T-helper 1 cell treated with Interleukin-12 subunit alpha and Interleukin-12 subunit beta and Interleukin-4 antibody, amounts not matched to agents 30 μg/mL and 1 μg/mL, for 36 hours (primary cell): ENCODE measurements at regions not wholly inside any gene's neighbourhood (a gene's known extent, or its start where the extent isn't known, plus 50 kb on each side); places are given as distances from the start of the nearest gene placed in this dataset.

ENCODE experiments used
- H3K27ac Mint-ChIP-seq: one replicate; pipeline ENCODE4 v1.8.0; 2021; ENCODE audit warnings: mild to moderate bottlenecking, mixed read lengths
- H3K27me3 Mint-ChIP-seq: one replicate; pipeline ENCODE4 v1.8.0; 2021; ENCODE audit warnings: low read depth, mixed read lengths
- H3K36me3 Mint-ChIP-seq: one replicate; pipeline ENCODE4 v1.8.0; 2021; ENCODE audit warnings: low read depth, mixed read lengths
- H3K4me1 Mint-ChIP-seq: one replicate; pipeline ENCODE4 v1.8.0; 2021; ENCODE audit warnings: low read depth, mixed read lengths
- H3K4me3 Mint-ChIP-seq: one replicate; pipeline ENCODE4 v1.8.0; 2021; ENCODE audit warnings: mild to moderate bottlenecking, moderate library complexity, mixed read lengths
- H3K9me3 Mint-ChIP-seq: one replicate; pipeline ENCODE4 v1.8.0; 2021; ENCODE audit warnings: mixed read lengths

GRCh38 chr10:128661404-128662197, 535.4 kb upstream of the MKI67 start:
- no peak overlapping the region for H3K27ac Mint-ChIP-seq
- H3K9me3 Mint-ChIP-seq = no peaks in the 10 kb centered on the region
- no peaks in the 10 kb centered on the region for H3K4me1 Mint-ChIP-seq
- H3K36me3 Mint-ChIP-seq = no peaks in the 10 kb centered on the region
- H3K4me3 Mint-ChIP-seq = no peak overlapping the region
- H3K27me3 Mint-ChIP-seq = peaks cover 3% of the 10 kb centered on the region

- Mint-ChIP-seq H3K36me3 (no peaks in the 10 kb centered on the region), H3K4me1 (no peaks in the 10 kb centered on the region), H3K9me3 (no peaks in the 10 kb centered on the region), H3K27me3 (peaks cover 3% of the 10 kb centered on the region), H3K4me3 (no peak overlapping the region), H3K27ac (no peak overlapping the region)
Observed at GRCh38 chr10:128662520-128662919, 536.3 kb upstream of the MKI67 start.

- Mint-ChIP-seq H3K27me3 (peaks cover 3% of the 10 kb centered on the region), H3K36me3 (no peaks in the 10 kb centered on the region)
Observed at GRCh38 chr10:128664729-128665128, 538.5 kb upstream of the MKI67 start.

GRCh38 chr10:128675405-128675804, 549.2 kb upstream of the MKI67 start:
- no peak overlapping the region for H3K27ac Mint-ChIP-seq
- no peaks in the 10 kb centered on the region for H3K36me3 Mint-ChIP-seq
- H3K4me3 Mint-ChIP-seq = no peak overlapping the region
- no peaks in the 10 kb centered on the region for H3K4me1 Mint-ChIP-seq
- H3K9me3 Mint-ChIP-seq = no peaks in the 10 kb centered on the region
- H3K27me3 Mint-ChIP-seq = no peaks in the 10 kb centered on the region

More at GRCh38 chr10:128664729-128665128, 538.5 kb upstream of the MKI67 start:
- H3K4me3 Mint-ChIP-seq = no peak overlapping the region
- H3K4me1 Mint-ChIP-seq = no peaks in the 10 kb centered on the region
- H3K9me3 Mint-ChIP-seq = no peaks in the 10 kb centered on the region
- no peak overlapping the region for H3K27ac Mint-ChIP-seq

DNA sequence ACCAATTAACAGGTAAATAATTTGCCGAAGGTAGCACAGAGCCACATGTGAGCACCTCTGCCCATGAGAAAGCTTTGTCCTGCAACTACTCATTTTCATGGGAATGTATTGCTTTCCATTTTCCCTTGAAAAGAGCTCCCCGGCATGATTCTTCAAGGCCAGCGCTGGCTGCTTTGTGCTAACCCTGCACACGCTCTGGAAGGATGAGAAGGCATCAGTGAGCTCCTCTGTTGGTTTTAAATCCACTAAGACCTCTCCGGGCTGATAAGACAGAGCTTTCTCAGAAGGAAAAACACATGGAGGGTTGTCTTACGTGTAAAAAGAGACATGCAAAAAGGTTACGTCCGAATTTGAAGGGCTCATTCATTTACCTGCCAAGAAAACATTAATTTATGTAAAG, 553.9 kb upstream of the MKI67 start:
- H3K4me3 Mint-ChIP-seq = no peak overlapping the region
- H3K27ac Mint-ChIP-seq = no peak overlapping the region
- H3K4me1 Mint-ChIP-seq = no peaks in the 10 kb centered on the region
- H3K27me3 Mint-ChIP-seq = no peaks in the 10 kb centered on the region
- no peaks in the 10 kb centered on the region for H3K9me3 Mint-ChIP-seq
- no peaks in the 10 kb centered on the region for H3K36me3 Mint-ChIP-seq

DNA sequence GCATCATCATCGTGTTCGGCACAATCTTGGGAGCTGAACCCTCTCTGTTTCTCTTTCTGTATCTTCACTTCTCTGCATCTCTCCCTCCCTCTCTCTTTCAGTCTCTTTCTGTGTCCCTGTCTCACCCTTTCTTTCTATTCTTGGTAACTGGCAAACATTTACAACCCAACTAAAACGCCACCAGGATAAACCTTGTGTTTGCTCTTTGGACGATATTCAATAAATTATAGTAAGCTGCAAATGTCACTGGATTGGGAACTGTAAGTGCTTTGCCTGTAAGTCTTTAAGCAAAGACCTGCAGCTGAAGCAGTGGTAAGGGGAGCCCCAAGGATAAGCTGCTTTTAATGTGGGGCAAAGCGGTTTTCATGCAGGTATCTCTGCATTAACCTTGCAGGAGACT, 558.0 kb upstream of the MKI67 start:
- Mint-ChIP-seq H3K4me1 (no peaks in the 10 kb centered on the region), H3K9me3 (no peaks in the 10 kb centered on the region), H3K36me3 (no peaks in the 10 kb centered on the region), H3K27me3 (no peaks in the 10 kb centered on the region), H3K27ac (no peak overlapping the region), H3K4me3 (no peak overlapping the region)

DNA sequence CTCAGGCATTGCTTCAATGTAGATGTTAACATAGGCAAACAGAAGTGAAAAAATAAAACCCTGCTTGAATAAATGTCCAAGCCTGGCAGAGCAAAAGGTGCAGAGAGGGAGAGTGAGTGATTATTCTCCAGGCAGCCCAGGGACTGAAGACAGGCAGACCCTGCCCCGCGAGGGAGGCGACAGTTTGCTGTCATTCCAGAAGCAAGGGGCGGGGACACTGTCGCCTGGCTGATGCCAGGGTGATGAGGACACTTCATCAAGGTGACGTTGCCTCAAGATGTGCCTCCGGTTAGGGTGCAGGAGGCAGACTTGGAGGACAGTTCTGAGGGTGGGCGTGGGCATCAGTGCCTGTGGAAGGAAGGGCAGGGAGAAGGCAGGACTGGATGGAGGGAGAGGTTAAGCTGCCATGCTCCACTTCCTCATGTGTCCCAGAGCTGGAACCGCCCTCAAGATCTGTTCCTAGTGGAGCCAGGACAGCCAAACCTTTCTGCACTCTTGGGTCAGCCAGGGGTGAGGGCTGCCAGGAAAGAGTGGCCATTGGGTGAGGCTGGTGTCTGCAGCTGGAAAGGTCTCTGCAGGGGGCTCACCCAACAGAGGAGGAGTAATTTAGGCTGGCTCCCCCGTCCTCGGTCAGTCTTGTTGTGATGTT, 560.5 kb upstream of the MKI67 start:
- H3K27ac Mint-ChIP-seq = no peak overlapping the region
- H3K27me3 Mint-ChIP-seq = no peaks in the 10 kb centered on the region
- no peak overlapping the region for H3K4me3 Mint-ChIP-seq
- H3K36me3 Mint-ChIP-seq = no peaks in the 10 kb centered on the region
- no peaks in the 10 kb centered on the region for H3K9me3 Mint-ChIP-seq
- no peaks in the 10 kb centered on the region for H3K4me1 Mint-ChIP-seq

DNA sequence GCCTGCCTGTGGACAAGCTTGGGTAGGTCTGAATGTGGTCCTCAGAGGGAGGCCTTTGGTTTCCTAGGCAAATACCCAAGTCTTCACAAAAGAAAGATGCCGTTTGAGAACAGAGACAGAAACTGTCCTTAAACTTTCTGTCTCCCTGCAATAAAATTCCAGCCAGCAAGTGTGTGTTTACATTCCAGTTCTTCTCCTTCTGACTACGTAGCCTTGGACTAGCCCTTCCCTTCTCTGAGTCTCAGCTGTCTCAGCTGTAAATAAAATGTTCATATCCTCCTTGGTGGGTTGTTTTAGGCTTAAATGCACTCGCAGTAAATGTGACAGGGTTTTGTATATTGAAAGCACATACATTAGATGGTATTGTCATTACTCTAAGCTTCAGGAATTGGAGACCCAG, 561.2 kb upstream of the MKI67 start:
- H3K27ac Mint-ChIP-seq = no peak overlapping the region
- no peaks in the 10 kb centered on the region for H3K9me3 Mint-ChIP-seq
- H3K4me1 Mint-ChIP-seq = no peaks in the 10 kb centered on the region
- no peaks in the 10 kb centered on the region for H3K36me3 Mint-ChIP-seq
- H3K4me3 Mint-ChIP-seq = no peak overlapping the region
- no peaks in the 10 kb centered on the region for H3K27me3 Mint-ChIP-seq

GRCh38 chr10:128687927-128688549, 561.8 kb upstream of the MKI67 start:
- Mint-ChIP-seq H3K4me3 (no peak overlapping the region), H3K36me3 (no peaks in the 10 kb centered on the region), H3K4me1 (no peaks in the 10 kb centered on the region), H3K27ac (no peak overlapping the region), H3K9me3 (no peaks in the 10 kb centered on the region), H3K27me3 (no peaks in the 10 kb centered on the region)

GRCh38 chr10:128689667-128690066, 563.4 kb upstream of the MKI67 start:
- H3K27me3 Mint-ChIP-seq = no peaks in the 10 kb centered on the region
- H3K9me3 Mint-ChIP-seq = no peaks in the 10 kb centered on the region
- H3K4me3 Mint-ChIP-seq = no peak overlapping the region
- H3K36me3 Mint-ChIP-seq = no peaks in the 10 kb centered on the region
- H3K27ac Mint-ChIP-seq = no peak overlapping the region
- no peaks in the 10 kb centered on the region for H3K4me1 Mint-ChIP-seq

GRCh38 chr10:128693493-128694131, 567.4 kb upstream of the MKI67 start:
- Mint-ChIP-seq H3K27me3 (no peaks in the 10 kb centered on the region), H3K4me1 (no peaks in the 10 kb centered on the region), H3K4me3 (no peak overlapping the region), H3K9me3 (no peaks in the 10 kb centered on the region), H3K27ac (no peak overlapping the region), H3K36me3 (no peaks in the 10 kb centered on the region)

GRCh38 chr10:128694168-128694850, 568.1 kb upstream of the MKI67 start:
- Mint-ChIP-seq H3K27ac (no peak overlapping the region), H3K36me3 (no peaks in the 10 kb centered on the region), H3K4me3 (no peak overlapping the region), H3K9me3 (no peaks in the 10 kb centered on the region), H3K27me3 (no peaks in the 10 kb centered on the region), H3K4me1 (no peaks in the 10 kb centered on the region)

- Mint-ChIP-seq H3K36me3 (no peaks in the 10 kb centered on the region), H3K4me3 (no peak overlapping the region), H3K4me1 (no peaks in the 10 kb centered on the region), H3K27ac (no peak overlapping the region), H3K27me3 (no peaks in the 10 kb centered on the region), H3K9me3 (no peaks in the 10 kb centered on the region)
Observed at GRCh38 chr10:128694851-128695725, 568.9 kb upstream of the MKI67 start.
